Adrenal gland (tissue), 9 donors: ENCODE measurements at regions not wholly inside any gene's neighbourhood (a gene's known extent, or its start where the extent isn't known, plus 50 kb on each side); places are given as distances from the start of the nearest gene placed in this dataset.

Experiments used
- DNase-seq, 7 donors: peaks; one replicate each; pipeline ENCODE4 v3.0.0-alpha.2; 2019 to 2020
- H3K27ac ChIP-seq, 5 donors: fragments of 200-600 bp; sonication (generic) in 4 of 5; 1 replicate in 3 of 5; 2 replicates in 2 of 5; pipeline versions ENCODE4 v1.5.1 to v1.8.0; 2016 to 2020; ENCODE audit warnings: mild to moderate bottlenecking in 1 of 5
- H3K27me3 ChIP-seq: fragments of 200-600 bp; 2 replicates; pipeline ENCODE4 v1.8.0; 2021
- H3K36me3 ChIP-seq, 2 donors: fragments of 200-600 bp; replicated peaks in 1 of 2; 1 replicate in 1 of 2; 2 replicates in 1 of 2; pipeline versions ENCODE4 v1.5.1 to v1.8.0; 2018 to 2022
- H3K4me1 ChIP-seq, 2 donors: fragments of 200-600 bp; replicated peaks in 1 of 2; 1 replicate in 1 of 2; 2 replicates in 1 of 2; pipeline versions ENCODE4 v1.5.1 to v1.8.0; 2018 to 2021
- H3K4me3 ChIP-seq, 4 donors: fragments of 200-600 bp; sonication (generic) in 3 of 4; one replicate each; pipeline ENCODE4 v1.5.1; 2016 to 2018
- H3K9me3 ChIP-seq, 3 donors: fragments of 200-600 bp; sonication (generic) in 1 of 3; replicated peaks in 1 of 3; 1 replicate in 2 of 3; 2 replicates in 1 of 3; pipeline versions ENCODE4 v1.5.1 to v1.8.0; 2016 to 2021
- CTCF ChIP-seq, 6 experiments: fragments of 450-650 bp in 4 of 6; fragments of 200-600 bp in 2 of 6; sonication (generic) in 1 of 6; IDR thresholded peaks; 1 replicate in 5 of 6; 2 replicates in 1 of 6; pipeline versions ENCODE4 v1.5.1 to v1.8.0; 2016 to 2021; ENCODE audit warnings: antibody characterized with exemption in 6 of 6, mild to moderate bottlenecking in 2 of 6, moderate library complexity in 1 of 6
- POLR2A ChIP-seq, 2 donors: fragments of 450-650 bp; IDR thresholded peaks; one replicate each; pipeline ENCODE4 v1.6.1; 2017; ENCODE audit warnings: antibody characterized with exemption in 2 of 2, mild to moderate bottlenecking in 2 of 2, moderate library complexity in 1 of 2
- WGBS, 4 donors: extraction: QIAGEN DNeasy Blood & Tissue Kit in 2 of 4; methylation state at CpG; one replicate each; pipeline versions ENCODE4 v1.1.5 to v1.1.7; 2013 to 2017; 5-methylcytosine and 5-hydroxymethylcytosine counted together
- intact Hi-C, 2 donors: fragments of 100-400 bp; cut with DNase I; formaldehyde crosslinking; loops; one replicate each; pipeline versions ENCODE4 v1.14.1 to v1.15.0; 2022 to 2023
- donor health status: healthy with polysubstance abuse.
- donor health status: Bipolar disorder and iron deficiency.
- donor health status: DM: yes; HTN: yes; CAD: no.
- donor health status: DM: no; HTN: no; CAD: no.
- donor health status: DM: no; HTN: no; CAD: no.

GRCh38 chr5:14011089-14012020 lies 66.9 kb upstream of the DNAH5 start:
- H3K4me3 ChIP-seq = peak overlapping the region in 2 of 4 donors; percentile 29 to 62
- peak overlapping the region in 4 of 5 donors; percentile 17 to 56 (median 40) for H3K27ac ChIP-seq
- H3K27me3 ChIP-seq = no peaks in the 10 kb centered on the region
- no peaks in the 10 kb centered on the region for H3K9me3 ChIP-seq
- WGBS, 4 donors = 1% methylated on average over 21 to 74 of the region's 74 CpGs
- no peaks in the 10 kb centered on the region for H3K36me3 ChIP-seq
- intact Hi-C loops = no loop called here
- TF ChIP-seq CTCF (IDR thresholded peaks at IDR 0.05) = peak in 1 of 6 experiments; percentile 5
- peak in 1 of 2 donors; percentile 58 for TF ChIP-seq POLR2A (IDR thresholded peaks at IDR 0.05)
- peaks cover 0 to 7% of the 10 kb centered on the region in 2 donors for H3K4me1 ChIP-seq
- peak; percentile 84 to 92 (median 88) for DNase-seq

GRCh38 chr5:14009575-14009974 lies 65.1 kb upstream of the DNAH5 start:
- H3K36me3 ChIP-seq = no peaks in the 10 kb centered on the region
- no peaks in the 10 kb centered on the region for H3K27me3 ChIP-seq
- H3K27ac ChIP-seq = no peak overlapping the region
- TF ChIP-seq POLR2A (IDR thresholded peaks at IDR 0.05) (no peak), CTCF (IDR thresholded peaks at IDR 0.05) (no peak)
- no peaks in the 10 kb centered on the region for H3K9me3 ChIP-seq
- WGBS, 4 donors = 60 to 89% (median 65%) methylated on average over 2 of the region's 2 CpGs
- peaks cover 0 to 7% of the 10 kb centered on the region in 2 donors for H3K4me1 ChIP-seq
- no peak for DNase-seq
- intact Hi-C loops = no loop called here
- H3K4me3 ChIP-seq = no peak overlapping the region

- no peaks in the 10 kb centered on the region for H3K27me3 ChIP-seq
- H3K9me3 ChIP-seq = no peaks in the 10 kb centered on the region
- no peak overlapping the region for H3K27ac ChIP-seq
- no peak for TF ChIP-seq POLR2A (IDR thresholded peaks at IDR 0.05)
- TF ChIP-seq CTCF (IDR thresholded peaks at IDR 0.05) = no peak
- 50 to 65% (median 55%) methylated on average over 8 of the region's 8 CpGs for WGBS, 4 donors
- H3K4me3 ChIP-seq = no peak overlapping the region
- H3K36me3 ChIP-seq = no peaks in the 10 kb centered on the region
- peak in 3 of 7 donors; percentile 40 to 55 (median 48) for DNase-seq
- intact Hi-C loops = no loop called here
- peaks cover 0 to 7% of the 10 kb centered on the region in 2 donors for H3K4me1 ChIP-seq
Observed at GRCh38 chr5:14008819-14009311, 64.4 kb upstream of the DNAH5 start.

- Histone ChIP-seq H3K36me3 (no peaks in the 10 kb centered on the region), H3K4me3 (no peak overlapping the region), H3K4me1 (peaks cover 0 to 7% of the 10 kb centered on the region in 2 donors), H3K27ac (no peak overlapping the region), H3K27me3 (no peaks in the 10 kb centered on the region), H3K9me3 (no peaks in the 10 kb centered on the region)
- intact Hi-C loops = no loop called here
- DNase-seq = no peak
- 80 to 82% (median 82%) methylated on average over 6 of the region's 6 CpGs for WGBS, 4 donors
- TF ChIP-seq CTCF (IDR thresholded peaks at IDR 0.05) (no peak), POLR2A (IDR thresholded peaks at IDR 0.05) (no peak)
Observed at GRCh38 chr5:14006823-14007520, 62.5 kb upstream of the DNAH5 start.
